Mesothelial cell of epicardium (in vitro differentiated cells): ENCODE measurements at regions not wholly inside any gene's neighbourhood (a gene's known extent, or its start where the extent isn't known, plus 50 kb on each side); places are given as distances from the start of the nearest gene placed in this dataset.

Experiments used
- DNase-seq, 2 experiments: peaks; one replicate each; pipeline ENCODE4 v3.0.0; 2021; ENCODE audit warnings: low spot score in 2 of 2; ENCODE audit not compliant: unreplicated experiment in 2 of 2
- H3K27ac Mint-ChIP-seq: 2 replicates; pipeline ENCODE4 v1.8.0; 2021; ENCODE audit warnings: mixed read lengths
- H3K27me3 Mint-ChIP-seq: 2 replicates; pipeline ENCODE4 v1.8.0; 2021; ENCODE audit warnings: low read depth, mixed read lengths
- H3K36me3 Mint-ChIP-seq: 2 replicates; pipeline ENCODE4 v1.8.0; 2021; ENCODE audit warnings: mixed read lengths
- H3K4me1 Mint-ChIP-seq: 2 replicates; pipeline ENCODE4 v1.8.0; 2021; ENCODE audit warnings: mixed read lengths
- H3K4me3 Mint-ChIP-seq: 2 replicates; pipeline ENCODE4 v1.8.0; 2021; ENCODE audit warnings: mild to moderate bottlenecking, moderate library complexity, mixed read lengths
- H3K9me3 Mint-ChIP-seq: 2 replicates; pipeline ENCODE4 v1.8.0; 2021; ENCODE audit warnings: mixed read lengths
- TF ChIP-seq, protein P1 (sequence below): fragments of 200-600 bp; sonication (generic); IDR thresholded peaks from one replicate; pipeline ENCODE4 v1.5.0; 2021; ENCODE audit warnings: antibody characterized with exemption; ENCODE audit not compliant: unreplicated experiment

DNA sequence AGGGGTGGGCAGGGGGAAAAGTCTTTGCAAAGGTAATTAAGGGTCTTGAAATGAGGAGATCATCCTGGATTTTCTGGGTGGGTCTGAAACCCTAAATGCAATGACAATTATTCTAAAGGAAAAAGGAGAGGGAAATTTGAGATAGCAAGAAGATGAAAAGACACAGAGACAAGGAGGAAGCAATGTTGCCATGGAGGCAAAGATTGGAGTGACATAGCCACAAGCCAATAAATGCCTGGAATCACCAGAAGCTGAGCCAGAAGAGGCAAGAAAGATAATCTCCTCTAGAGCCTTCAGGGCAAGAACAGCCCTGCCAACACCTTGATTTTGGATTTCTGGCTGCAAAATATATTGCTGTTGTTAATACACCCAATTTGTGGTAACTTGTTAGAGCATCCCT lies 1246.3 kb upstream of the PIK3C3 start:
- Mint-ChIP-seq H3K4me1 (no peaks in the 10 kb centered on the region), H3K27me3 (no peaks in the 10 kb centered on the region), H3K36me3 (no peaks in the 10 kb centered on the region), H3K27ac (no peak overlapping the region), H3K9me3 (no peaks in the 10 kb centered on the region), H3K4me3 (no peak overlapping the region)
- TF ChIP-seq, protein P1, sequence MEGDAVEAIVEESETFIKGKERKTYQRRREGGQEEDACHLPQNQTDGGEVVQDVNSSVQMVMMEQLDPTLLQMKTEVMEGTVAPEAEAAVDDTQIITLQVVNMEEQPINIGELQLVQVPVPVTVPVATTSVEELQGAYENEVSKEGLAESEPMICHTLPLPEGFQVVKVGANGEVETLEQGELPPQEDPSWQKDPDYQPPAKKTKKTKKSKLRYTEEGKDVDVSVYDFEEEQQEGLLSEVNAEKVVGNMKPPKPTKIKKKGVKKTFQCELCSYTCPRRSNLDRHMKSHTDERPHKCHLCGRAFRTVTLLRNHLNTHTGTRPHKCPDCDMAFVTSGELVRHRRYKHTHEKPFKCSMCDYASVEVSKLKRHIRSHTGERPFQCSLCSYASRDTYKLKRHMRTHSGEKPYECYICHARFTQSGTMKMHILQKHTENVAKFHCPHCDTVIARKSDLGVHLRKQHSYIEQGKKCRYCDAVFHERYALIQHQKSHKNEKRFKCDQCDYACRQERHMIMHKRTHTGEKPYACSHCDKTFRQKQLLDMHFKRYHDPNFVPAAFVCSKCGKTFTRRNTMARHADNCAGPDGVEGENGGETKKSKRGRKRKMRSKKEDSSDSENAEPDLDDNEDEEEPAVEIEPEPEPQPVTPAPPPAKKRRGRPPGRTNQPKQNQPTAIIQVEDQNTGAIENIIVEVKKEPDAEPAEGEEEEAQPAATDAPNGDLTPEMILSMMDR = no peak
- no peak for DNase-seq

DNA sequence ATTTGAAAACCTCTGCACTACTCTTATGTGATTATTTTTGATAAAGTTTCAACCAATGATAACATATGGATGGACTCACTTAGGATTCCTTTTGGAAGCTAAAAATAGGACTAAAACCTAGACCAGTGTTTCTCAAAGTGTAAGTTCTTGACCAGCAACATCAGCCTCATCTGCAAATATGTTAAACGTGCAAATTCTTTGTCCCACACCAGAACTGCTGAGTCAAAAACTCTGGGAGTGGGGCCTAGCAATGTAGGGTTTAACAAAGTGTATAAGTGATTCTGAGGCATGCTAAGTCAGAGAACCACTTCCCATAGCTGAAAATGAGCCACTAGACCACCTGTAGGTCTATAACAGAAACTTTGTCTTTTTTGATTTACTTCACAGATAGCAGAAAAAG lies 1247.2 kb upstream of the PIK3C3 start:
- Mint-ChIP-seq H3K4me1 (no peaks in the 10 kb centered on the region), H3K4me3 (no peak overlapping the region)

DNA sequence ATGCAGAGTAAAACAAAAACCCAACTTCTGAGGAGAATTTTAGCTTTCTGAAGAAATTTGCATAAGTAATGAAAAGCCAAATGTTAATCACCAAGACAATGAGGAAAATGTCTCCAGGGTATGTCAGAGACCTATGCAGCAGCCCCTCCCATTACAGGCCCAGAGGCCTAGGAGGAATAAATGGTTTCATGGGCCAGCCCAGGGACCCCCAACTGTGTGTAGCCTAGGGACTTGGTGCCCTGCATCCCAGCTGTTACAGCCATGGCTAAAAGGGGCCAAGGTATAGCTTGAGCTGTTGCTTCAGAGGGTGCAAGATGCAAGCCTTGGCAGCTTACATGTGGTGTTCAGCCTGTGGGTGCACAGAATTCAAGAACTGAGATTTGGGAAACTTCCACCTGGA lies 1256.9 kb upstream of the PIK3C3 start:
- TF ChIP-seq, protein P1 = no peak
- H3K9me3 Mint-ChIP-seq = peaks cover 46% of the 10 kb centered on the region
- DNase-seq = no peak
- H3K36me3 Mint-ChIP-seq = peaks cover 1% of the 10 kb centered on the region
- H3K27me3 Mint-ChIP-seq = no peaks in the 10 kb centered on the region
- H3K4me3 Mint-ChIP-seq = no peak overlapping the region
- no peaks in the 10 kb centered on the region for H3K4me1 Mint-ChIP-seq
- H3K27ac Mint-ChIP-seq = no peak overlapping the region

More for the DNA sequence above, 1247.2 kb upstream of the PIK3C3 start:
- Mint-ChIP-seq H3K27me3 (no peaks in the 10 kb centered on the region), H3K9me3 (no peaks in the 10 kb centered on the region), H3K27ac (no peak overlapping the region), H3K36me3 (no peaks in the 10 kb centered on the region)
- no peak for DNase-seq
- TF ChIP-seq, protein P1 = no peak

DNA sequence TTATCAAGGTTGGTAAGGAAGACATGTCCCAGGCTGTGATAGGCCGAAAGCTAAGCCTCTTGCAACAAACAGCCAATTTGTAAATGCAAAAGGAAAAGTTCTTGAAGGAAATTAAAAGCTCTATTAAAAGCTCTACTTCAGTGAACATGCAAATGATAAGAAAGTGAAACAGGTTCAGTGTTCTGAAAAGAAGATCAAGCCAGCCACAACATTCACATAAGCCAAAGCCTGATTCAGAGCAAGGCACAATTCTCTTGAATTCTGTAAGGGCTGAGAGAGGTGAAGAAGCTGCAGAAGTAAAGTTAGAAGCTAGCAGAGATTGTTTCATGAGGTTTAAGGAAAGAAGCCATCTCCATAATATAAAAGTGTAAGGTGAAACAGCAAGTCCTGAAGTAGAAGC lies 1259.5 kb upstream of the PIK3C3 start:
- H3K4me1 Mint-ChIP-seq = peaks cover under 1% of the 10 kb centered on the region

DNA sequence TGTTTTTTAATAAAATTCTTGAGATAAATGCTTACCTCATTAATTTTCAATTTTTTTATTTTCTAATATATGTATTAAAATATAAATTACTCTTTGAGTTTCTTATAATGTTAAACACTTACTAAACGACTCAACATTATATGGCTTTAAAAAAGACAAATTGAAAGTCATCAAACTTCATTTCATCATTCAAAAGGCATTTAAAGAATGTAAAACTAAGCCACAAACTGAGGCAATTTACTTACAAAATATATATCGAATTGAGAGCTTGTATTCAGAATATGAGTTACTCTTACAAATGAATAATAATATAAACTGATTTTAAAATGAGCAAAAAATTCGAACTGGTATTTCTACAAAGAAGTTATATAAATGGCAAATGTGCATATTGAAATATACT lies 1262.2 kb upstream of the PIK3C3 start:
- Mint-ChIP-seq H3K9me3 (peaks cover 14% of the 10 kb centered on the region), H3K27me3 (no peaks in the 10 kb centered on the region), H3K36me3 (no peaks in the 10 kb centered on the region), H3K4me1 (peaks cover 26% of the 10 kb centered on the region), H3K4me3 (no peak overlapping the region), H3K27ac (no peak overlapping the region)
- TF ChIP-seq, protein P1 = no peak
- DNase-seq = no peak

More for the DNA sequence above, 1259.5 kb upstream of the PIK3C3 start:
- DNase-seq = no peak
- no peaks in the 10 kb centered on the region for H3K27me3 Mint-ChIP-seq
- peaks cover 33% of the 10 kb centered on the region for H3K9me3 Mint-ChIP-seq
- H3K4me3 Mint-ChIP-seq = no peak overlapping the region
- peaks cover 1% of the 10 kb centered on the region for H3K36me3 Mint-ChIP-seq
- no peak overlapping the region for H3K27ac Mint-ChIP-seq
- TF ChIP-seq, protein P1 = no peak

DNA sequence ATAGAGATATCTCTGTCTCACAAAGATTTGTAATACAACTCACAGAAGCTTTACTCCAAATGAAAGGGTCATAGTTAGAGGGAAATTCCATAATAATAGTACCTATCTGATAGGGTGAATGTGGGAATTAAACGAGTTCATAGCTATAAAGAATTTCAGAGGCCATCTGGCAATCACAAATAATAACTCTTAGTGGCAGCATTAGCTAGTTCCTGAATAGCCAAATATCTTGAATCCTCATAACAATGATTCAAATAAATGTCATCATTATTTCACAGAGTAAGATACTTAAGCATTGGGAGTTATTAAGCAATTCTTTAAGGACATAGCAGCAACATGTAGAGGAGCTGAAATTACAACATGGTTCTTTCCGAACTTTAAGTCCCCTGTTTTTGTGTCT lies 1265.0 kb upstream of the PIK3C3 start:
- DNase-seq = no peak
- H3K27ac Mint-ChIP-seq = peak overlapping the region; percentile 62
- H3K4me1 Mint-ChIP-seq = peaks cover 43% of the 10 kb centered on the region
- no peaks in the 10 kb centered on the region for H3K27me3 Mint-ChIP-seq
- TF ChIP-seq, protein P1 = no peak
- H3K36me3 Mint-ChIP-seq = no peaks in the 10 kb centered on the region
- H3K9me3 Mint-ChIP-seq = peaks cover 5% of the 10 kb centered on the region
- no peak overlapping the region for H3K4me3 Mint-ChIP-seq
